WTC11 (cell line): ENCODE measurements at regions not wholly inside any gene's neighbourhood (a gene's known extent, or its start where the extent isn't known, plus 50 kb on each side); places are given as distances from the start of the nearest gene placed in this dataset.

ENCODE experiments used
- ATAC-seq: fragments of 200-7000 bp; cut with Tn5 transposase; 2 replicates; pipeline ENCODE4 v1.10.0; 2021; ENCODE audit warnings: mild to moderate bottlenecking, moderate library complexity
- CTCF ChIA-PET: fragments of 300-600 bp; sonication (Branson Sonifier 250); formaldehyde crosslinking; loops from one replicate; lab custom pipeline; 2021; ENCODE audit warnings: antibody characterized with exemption; lab: Charles Lee
- POLR2A ChIA-PET: fragments of 350-600 bp; sonication (Branson Sonifier 250); formaldehyde crosslinking; loops from one replicate; lab custom pipeline; 2021; ENCODE audit warnings: antibody characterized with exemption; lab: Charles Lee
- DNase-seq: peaks from one replicate; pipeline ENCODE4 v3.0.0; 2021; ENCODE audit warnings: low spot score
- H3K27ac Mint-ChIP-seq: 2 replicates; pipeline ENCODE4 v1.8.0; 2021; ENCODE audit warnings: mixed read lengths
- H3K27me3 Mint-ChIP-seq: 2 replicates; pipeline ENCODE4 v1.8.0; 2021; ENCODE audit warnings: low read depth, mild to moderate bottlenecking, moderate library complexity, mixed read lengths
- H3K36me3 Mint-ChIP-seq: 2 replicates; pipeline ENCODE4 v1.8.0; 2021; ENCODE audit warnings: mixed read lengths
- H3K4me1 Mint-ChIP-seq: 2 replicates; pipeline ENCODE4 v1.8.0; 2022; ENCODE audit warnings: mixed read lengths
- H3K4me3 Mint-ChIP-seq: 2 replicates; pipeline ENCODE4 v1.8.0; 2021; ENCODE audit warnings: mild to moderate bottlenecking, moderate library complexity, mixed read lengths
- H3K9me3 Mint-ChIP-seq: 2 replicates; pipeline ENCODE4 v1.8.0; 2021; ENCODE audit warnings: mixed read lengths
- ARID4B ChIP-seq: sonication (generic); formaldehyde crosslinking; IDR thresholded peaks from 2 replicates; pipeline ENCODE4 v1.8.0; 2023; ENCODE audit warnings: missing genetic modification reagents, mild to moderate bottlenecking, borderline replicate concordance
- ATF1 ChIP-seq: sonication (generic); formaldehyde crosslinking; IDR thresholded peaks from 2 replicates; pipeline ENCODE4 v1.8.1; 2023; ENCODE audit warnings: mild to moderate bottlenecking, moderate library complexity, missing genetic modification reagents
- E2F1 ChIP-seq: sonication (generic); formaldehyde crosslinking; IDR thresholded peaks from 2 replicates; pipeline ENCODE4 v1.8.0; 2022; ENCODE audit warnings: mild to moderate bottlenecking, missing genetic modification reagents
- PRRX2 ChIP-seq: fragments of 250-450 bp; sonication (Bioruptor Pico); IDR thresholded peaks from 2 replicates; pipeline ENCODE4 v1.8.0; 2021; ENCODE audit warnings: mild to moderate bottlenecking
- SOX15 ChIP-seq: fragments of 250-450 bp; sonication (Bioruptor Pico); IDR thresholded peaks from 2 replicates; pipeline ENCODE4 v1.9.0; 2021; ENCODE audit warnings: mild to moderate bottlenecking
- TP53 ChIP-seq: sonication (generic); formaldehyde crosslinking; IDR thresholded peaks from 2 replicates; pipeline ENCODE4 v1.8.1; 2023; ENCODE audit warnings: mild to moderate bottlenecking, missing genetic modification reagents
- ZBTB21 ChIP-seq: sonication (generic); formaldehyde crosslinking; IDR thresholded peaks from 2 replicates; pipeline ENCODE4 v1.8.1; 2023; ENCODE audit warnings: mild to moderate bottlenecking, missing genetic modification reagents, borderline replicate concordance
- ZBTB43 ChIP-seq: sonication (generic); formaldehyde crosslinking; IDR thresholded peaks from 2 replicates; pipeline ENCODE4 v1.8.1; 2023; ENCODE audit warnings: mild to moderate bottlenecking, missing genetic modification reagents
- ZNF121 ChIP-seq: sonication (generic); formaldehyde crosslinking; IDR thresholded peaks from 2 replicates; pipeline ENCODE4 v1.8.0; 2023; ENCODE audit warnings: missing genetic modification reagents
- ZNF532 ChIP-seq: fragments of 250-450 bp; sonication (Bioruptor Pico); IDR thresholded peaks from 2 replicates; pipeline ENCODE4 v1.9.0; 2021; ENCODE audit warnings: mild to moderate bottlenecking, borderline replicate concordance
- ZNF671 ChIP-seq: fragments of 250-450 bp; sonication (Bioruptor Pico); IDR thresholded peaks from 2 replicates; pipeline ENCODE4 v1.8.0; 2021; ENCODE audit warnings: mild to moderate bottlenecking
- ZSCAN18 ChIP-seq: fragments of 250-450 bp; sonication (Bioruptor Pico); IDR thresholded peaks from 2 replicates; pipeline ENCODE4 v2.1.2; 2022; ENCODE audit warnings: mild to moderate bottlenecking, moderate library complexity

- H3K27me3 Mint-ChIP-seq: peaks cover 13% of the 10 kb centered on the region
- TF ChIP-seq ZBTB21 (CRISPR knock-in tag) (no peak), SOX15 (CRISPR knock-in tag) (no peak), ZBTB43 (CRISPR knock-in tag) (no peak), E2F1 (CRISPR knock-in tag) (no peak), ZNF671 (CRISPR knock-in tag) (no peak), ZNF532 (CRISPR knock-in tag) (no peak), ARID4B (CRISPR knock-in tag) (no peak), ATF1 (no peak), ZNF121 (CRISPR knock-in tag) (no peak)
- H3K4me3 Mint-ChIP-seq: no peak overlapping the region
- no peak for DNase-seq
- H3K4me1 Mint-ChIP-seq: no peaks in the 10 kb centered on the region
- ChIA-PET CTCF (interaction anchor here (0.9 kb wide), 1 partner anchor 32 kb away, joined by 3 read pairs; no protein-coding TSS in a partner anchor), POLR2A (no interaction called here)
- H3K36me3 Mint-ChIP-seq: peaks cover 9% of the 10 kb centered on the region
- ATAC-seq: no peak
- no peak overlapping the region for H3K27ac Mint-ChIP-seq
- H3K9me3 Mint-ChIP-seq: peaks cover 20% of the 10 kb centered on the region
These were observed 450.5 kb downstream of the AGTPBP1 start for GRCh38 chr9:85291266-85291665.

GRCh38 chr9:85290019-85290418 lies 451.7 kb downstream of the AGTPBP1 start:
- H3K27ac Mint-ChIP-seq: no peak overlapping the region
- DNase-seq (no peak), ATAC-seq (no peak)
- POLR2A ChIA-PET: no interaction called here
- no peaks in the 10 kb centered on the region for H3K4me1 Mint-ChIP-seq
- H3K27me3 Mint-ChIP-seq: peaks cover 23% of the 10 kb centered on the region
- no peak for TF ChIP-seq ZSCAN18 (CRISPR knock-in tag)
- no peak for TF ChIP-seq PRRX2
- no peak for TF ChIP-seq TP53 (CRISPR knock-in tag)
- peaks cover 20% of the 10 kb centered on the region for H3K9me3 Mint-ChIP-seq
- CTCF ChIA-PET: no interaction called here
- peaks cover 9% of the 10 kb centered on the region for H3K36me3 Mint-ChIP-seq
- no peak overlapping the region for H3K4me3 Mint-ChIP-seq
